ENCODE measurements at regions not wholly inside any gene's neighbourhood (a gene's known extent, or its start where the extent isn't known, plus 50 kb on each side); places are given as distances from the start of the nearest gene placed in this dataset.

- no peaks in the 10 kb centered on the region for H3K36me3 ChIP-seq
- H3K9me3 ChIP-seq: no peaks in the 10 kb centered on the region
- ATAC-seq (ENCODE audit: insufficient number of reproducible peaks, low FRiP score, low read depth) (no peak), DNase-seq (ENCODE audit: low spot score) (no peak)
- H3K27me3 ChIP-seq (replicated peaks; ENCODE audit: insufficient read depth): no peaks in the 10 kb centered on the region
- H3K4me1 ChIP-seq (ENCODE audit: control insufficient read depth in 1 of 2, low read depth in 2 of 2): no peaks in the 10 kb centered on the region
- H3K4me3 ChIP-seq: no peak overlapping the region
- TF ChIP-seq CTCF (IDR thresholded peaks at IDR 0.05): no peak
- no peak overlapping the region for H3K27ac ChIP-seq
Observed at GRCh38 chr1:90782046-90782445, 64.9 kb upstream of the BARHL2 start.

DNA sequence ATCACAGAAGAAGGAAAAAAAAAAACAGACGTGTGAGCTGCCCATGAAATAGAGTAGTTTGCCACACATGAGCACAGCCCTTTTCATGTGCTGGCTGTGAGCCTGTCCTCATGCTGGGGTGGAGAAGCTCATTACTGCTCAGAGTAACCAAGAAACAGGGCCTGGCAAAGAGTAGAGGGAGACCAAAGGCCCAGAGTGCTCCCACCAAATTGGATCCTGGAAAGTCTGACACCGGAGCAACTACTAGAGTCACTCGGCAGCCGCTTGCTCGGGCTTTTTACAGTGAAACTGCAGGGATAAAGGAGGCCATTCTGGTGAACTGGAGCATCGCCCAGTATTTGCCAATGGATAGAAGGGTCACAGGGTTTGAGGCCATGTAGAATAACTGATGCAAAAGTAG lies 64.4 kb upstream of the BARHL2 start:
- no peak overlapping the region for H3K27ac ChIP-seq
- TF ChIP-seq CTCF (IDR thresholded peaks at IDR 0.05): no peak
- no peak overlapping the region for H3K4me3 ChIP-seq
- H3K9me3 ChIP-seq: no peaks in the 10 kb centered on the region
- H3K27me3 ChIP-seq (replicated peaks; ENCODE audit: insufficient read depth): no peaks in the 10 kb centered on the region
- DNase-seq (ENCODE audit: low spot score) (no peak), ATAC-seq (ENCODE audit: insufficient number of reproducible peaks, low FRiP score, low read depth) (no peak)
- no peaks in the 10 kb centered on the region for H3K4me1 ChIP-seq (ENCODE audit: control insufficient read depth in 1 of 2, low read depth in 2 of 2)
- no peaks in the 10 kb centered on the region for H3K36me3 ChIP-seq

DNA sequence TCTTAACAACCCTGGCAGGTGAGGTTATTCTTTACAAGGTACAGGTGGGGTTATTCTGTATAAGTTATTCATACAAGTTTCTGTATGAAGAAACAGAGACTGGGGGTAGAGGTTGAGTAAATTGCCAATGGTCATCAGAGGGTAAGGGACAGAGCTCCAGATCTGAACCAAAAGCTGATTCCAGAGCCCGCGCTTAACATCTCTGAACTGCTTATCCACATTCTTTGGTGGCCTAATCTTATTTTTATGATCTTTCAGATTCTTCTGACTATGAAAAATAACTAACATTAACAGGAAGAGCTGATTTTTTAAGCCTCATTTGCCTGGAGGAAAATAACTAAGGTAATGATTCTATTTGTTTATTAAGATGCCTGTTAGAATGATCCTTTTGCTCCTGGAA lies 63.9 kb upstream of the BARHL2 start:
- DNase-seq (ENCODE audit: low spot score): no peak
- no peak overlapping the region for H3K4me3 ChIP-seq
- no peaks in the 10 kb centered on the region for H3K36me3 ChIP-seq
- ATAC-seq (ENCODE audit: insufficient number of reproducible peaks, low FRiP score, low read depth): no peak
- H3K4me1 ChIP-seq (ENCODE audit: control insufficient read depth in 1 of 2, low read depth in 2 of 2): no peaks in the 10 kb centered on the region
- H3K9me3 ChIP-seq: no peaks in the 10 kb centered on the region
- no peaks in the 10 kb centered on the region for H3K27me3 ChIP-seq (replicated peaks; ENCODE audit: insufficient read depth)
- no peak overlapping the region for H3K27ac ChIP-seq
- TF ChIP-seq CTCF (IDR thresholded peaks at IDR 0.05): no peak

DNA sequence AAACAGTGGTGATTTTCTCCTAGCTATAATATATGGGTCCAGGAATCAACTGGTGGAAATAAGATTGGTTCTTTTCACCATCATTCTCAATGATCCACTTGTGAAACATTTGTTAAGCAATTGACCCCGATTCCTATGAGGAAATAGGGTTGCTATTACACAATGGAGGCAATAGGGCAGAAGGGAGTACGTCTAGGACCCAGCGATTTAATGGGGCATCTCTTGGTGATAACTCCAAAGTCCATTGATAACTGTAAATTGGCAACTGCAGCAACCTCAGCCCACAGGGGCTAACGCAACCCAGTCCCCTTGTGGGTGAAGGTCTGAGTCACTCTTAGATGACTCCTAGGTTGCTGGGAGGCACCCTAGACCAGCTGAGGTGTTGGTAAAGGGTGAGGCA lies 62.5 kb upstream of the BARHL2 start:
- Histone ChIP-seq H3K9me3 (no peaks in the 10 kb centered on the region), H3K27me3 (replicated peaks; ENCODE audit: insufficient read depth) (no peaks in the 10 kb centered on the region), H3K4me3 (no peak overlapping the region), H3K36me3 (no peaks in the 10 kb centered on the region), H3K27ac (no peak overlapping the region), H3K4me1 (ENCODE audit: control insufficient read depth in 1 of 2, low read depth in 2 of 2) (no peaks in the 10 kb centered on the region)
- no peak for DNase-seq (ENCODE audit: low spot score)
- no peak for ATAC-seq (ENCODE audit: insufficient number of reproducible peaks, low FRiP score, low read depth)
- no peak for TF ChIP-seq CTCF (IDR thresholded peaks at IDR 0.05)

- Histone ChIP-seq H3K4me3 (no peak overlapping the region), H3K27ac (no peak overlapping the region), H3K27me3 (replicated peaks; ENCODE audit: insufficient read depth) (no peaks in the 10 kb centered on the region), H3K4me1 (ENCODE audit: control insufficient read depth in 1 of 2, low read depth in 2 of 2) (no peaks in the 10 kb centered on the region), H3K36me3 (no peaks in the 10 kb centered on the region), H3K9me3 (no peaks in the 10 kb centered on the region)
- TF ChIP-seq CTCF (IDR thresholded peaks at IDR 0.05): no peak
- DNase-seq (ENCODE audit: low spot score): no peak
- ATAC-seq (ENCODE audit: insufficient number of reproducible peaks, low FRiP score, low read depth): no peak
Observed at GRCh38 chr1:90778486-90778885, 61.4 kb upstream of the BARHL2 start.

All from thoracic aorta (tissue), 2 donors.